GM12873 (cell line): ENCODE measurements at regions not wholly inside any gene's neighbourhood (a gene's known extent, or its start where the extent isn't known, plus 50 kb on each side); places are given as distances from the start of the nearest gene placed in this dataset.

Experiments
- TF ChIP-seq, protein P1 (sequence below): IDR thresholded peaks from 2 replicates; pipeline ENCODE4 v1.5.1; 2012; ENCODE audit warnings: low read depth, mild to moderate bottlenecking, moderate library complexity, low read length, control low read depth; ENCODE audit not compliant: insufficient read depth; ENCODE audit errors: missing control alignments

DNA sequence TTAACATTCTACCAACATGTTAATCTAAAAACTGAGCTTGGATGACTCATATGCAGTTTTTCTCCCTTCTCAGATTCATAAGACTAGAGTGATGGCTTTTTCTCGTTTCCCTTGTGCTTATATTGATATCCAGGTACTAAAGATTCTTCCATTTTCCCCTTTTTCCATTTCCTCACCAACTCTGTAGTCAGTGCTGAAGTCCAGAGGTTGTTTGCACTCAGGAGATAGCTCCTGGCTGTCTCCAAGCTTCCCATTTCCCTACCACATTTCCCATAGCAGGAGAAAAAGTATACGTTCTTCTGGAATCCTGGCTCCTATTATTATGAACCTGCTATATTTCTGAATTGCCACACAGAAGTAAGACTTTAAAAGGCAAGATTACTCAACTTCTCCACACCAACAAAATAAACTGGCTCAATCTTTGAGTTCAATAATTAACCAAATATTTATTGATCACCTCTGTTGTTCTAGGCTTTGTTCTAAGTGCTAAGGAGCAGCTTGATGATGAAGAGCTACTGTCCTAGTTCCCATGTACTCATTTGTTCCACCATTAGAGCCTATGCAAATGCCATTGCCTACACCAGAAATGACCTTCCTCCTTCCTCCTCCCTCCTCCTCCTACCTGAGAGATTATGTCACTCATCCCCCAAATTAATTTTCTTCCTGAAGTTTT is 454.4 kb upstream of the RPS6KA3 start:
- TF ChIP-seq, protein P1, sequence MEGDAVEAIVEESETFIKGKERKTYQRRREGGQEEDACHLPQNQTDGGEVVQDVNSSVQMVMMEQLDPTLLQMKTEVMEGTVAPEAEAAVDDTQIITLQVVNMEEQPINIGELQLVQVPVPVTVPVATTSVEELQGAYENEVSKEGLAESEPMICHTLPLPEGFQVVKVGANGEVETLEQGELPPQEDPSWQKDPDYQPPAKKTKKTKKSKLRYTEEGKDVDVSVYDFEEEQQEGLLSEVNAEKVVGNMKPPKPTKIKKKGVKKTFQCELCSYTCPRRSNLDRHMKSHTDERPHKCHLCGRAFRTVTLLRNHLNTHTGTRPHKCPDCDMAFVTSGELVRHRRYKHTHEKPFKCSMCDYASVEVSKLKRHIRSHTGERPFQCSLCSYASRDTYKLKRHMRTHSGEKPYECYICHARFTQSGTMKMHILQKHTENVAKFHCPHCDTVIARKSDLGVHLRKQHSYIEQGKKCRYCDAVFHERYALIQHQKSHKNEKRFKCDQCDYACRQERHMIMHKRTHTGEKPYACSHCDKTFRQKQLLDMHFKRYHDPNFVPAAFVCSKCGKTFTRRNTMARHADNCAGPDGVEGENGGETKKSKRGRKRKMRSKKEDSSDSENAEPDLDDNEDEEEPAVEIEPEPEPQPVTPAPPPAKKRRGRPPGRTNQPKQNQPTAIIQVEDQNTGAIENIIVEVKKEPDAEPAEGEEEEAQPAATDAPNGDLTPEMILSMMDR, result no peak

DNA sequence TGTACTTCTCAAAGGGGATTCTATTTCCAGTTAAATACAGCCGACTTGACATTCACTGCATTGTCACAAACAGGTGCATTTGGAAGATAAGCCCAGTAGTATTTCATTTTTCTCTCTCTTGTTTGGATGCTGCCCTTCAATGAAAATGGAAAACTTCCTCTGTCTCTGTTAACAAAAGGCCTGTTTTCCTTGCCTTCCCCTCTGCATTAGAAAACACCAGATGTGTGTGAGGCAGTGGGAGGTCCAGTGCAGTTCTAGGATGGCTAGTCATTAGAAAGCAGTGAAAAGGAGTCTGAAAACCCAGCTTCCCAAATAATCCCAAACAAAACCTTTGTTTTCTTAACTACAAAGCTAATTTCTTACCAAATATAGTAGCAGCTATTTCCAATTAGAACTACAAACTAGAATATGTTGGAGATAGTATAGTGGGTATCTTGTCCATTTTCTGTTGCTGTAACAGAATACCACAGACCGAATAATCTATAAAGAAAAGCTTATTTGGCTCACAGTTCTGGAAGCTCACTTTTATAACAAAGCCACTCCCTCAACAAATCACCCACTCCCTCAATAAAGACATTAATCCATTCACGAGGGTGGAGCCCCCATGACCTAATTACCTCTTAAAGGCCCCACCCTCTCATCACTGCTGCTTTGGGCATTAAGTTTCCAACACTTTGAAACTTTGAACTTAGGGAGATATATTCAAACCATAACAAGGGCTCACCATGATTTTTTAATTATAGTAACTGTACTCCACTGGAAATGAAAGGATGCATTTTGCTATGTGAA is 452.1 kb upstream of the RPS6KA3 start:
- TF ChIP-seq, protein P1, result no peak

DNA sequence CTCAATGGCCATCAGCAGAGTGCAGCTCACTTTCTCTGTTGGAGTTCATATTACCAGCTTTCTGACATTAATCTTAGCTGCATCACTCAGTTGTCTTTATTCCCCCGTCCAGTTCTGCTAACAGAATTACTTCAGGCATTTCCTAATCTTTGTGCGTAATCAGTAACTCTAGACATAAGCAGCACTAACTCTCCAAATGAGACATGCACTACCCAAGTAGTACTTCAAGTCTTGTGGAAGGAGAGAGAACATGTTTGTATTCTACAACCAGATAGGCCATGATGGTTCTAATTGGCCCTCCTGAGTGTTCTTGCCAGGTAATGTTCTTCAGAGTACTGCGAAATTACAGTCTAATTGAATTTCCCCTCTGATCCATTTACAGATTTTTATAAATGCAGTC is 448.5 kb upstream of the RPS6KA3 start:
- TF ChIP-seq, protein P1, result no peak

DNA sequence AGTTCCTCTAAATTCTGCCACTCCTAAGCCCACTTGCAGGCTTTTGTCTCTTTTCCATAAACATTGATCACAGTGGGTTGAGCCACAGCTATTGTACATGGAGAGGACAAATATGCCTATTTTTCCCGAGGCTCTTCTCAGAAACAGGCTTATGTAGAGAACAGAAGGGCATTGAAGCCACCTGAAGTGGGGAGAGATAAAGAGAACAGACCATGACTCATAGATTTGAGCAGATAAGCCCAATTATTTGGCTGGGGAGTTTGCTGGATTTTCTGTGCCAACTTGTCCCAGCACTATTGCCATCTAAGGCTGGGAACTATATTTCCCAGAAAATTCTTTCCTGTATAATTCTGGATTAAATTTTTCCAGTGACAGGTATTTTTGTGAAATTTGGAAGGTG is 446.1 kb upstream of the RPS6KA3 start:
- TF ChIP-seq, protein P1, result no peak

DNA sequence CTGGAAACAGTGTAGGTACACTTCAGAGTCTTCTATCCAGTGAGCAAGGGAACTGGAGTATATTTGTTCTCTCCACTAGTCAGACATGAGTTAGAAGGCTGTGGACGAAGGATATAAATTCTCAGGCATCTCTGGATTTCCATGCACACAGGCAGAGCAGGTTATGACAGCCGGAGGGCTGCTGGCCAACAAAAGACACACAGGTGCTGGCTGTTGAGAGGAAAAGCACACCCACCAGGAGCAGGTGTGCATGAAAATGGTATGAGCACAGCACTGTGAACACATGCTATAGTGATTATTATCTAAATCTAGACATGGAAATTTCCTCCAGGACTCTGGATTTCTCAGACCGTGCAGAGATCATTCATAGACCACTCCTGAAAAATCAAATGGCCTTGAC is 444.7 kb upstream of the RPS6KA3 start:
- TF ChIP-seq, protein P1, result no peak

DNA sequence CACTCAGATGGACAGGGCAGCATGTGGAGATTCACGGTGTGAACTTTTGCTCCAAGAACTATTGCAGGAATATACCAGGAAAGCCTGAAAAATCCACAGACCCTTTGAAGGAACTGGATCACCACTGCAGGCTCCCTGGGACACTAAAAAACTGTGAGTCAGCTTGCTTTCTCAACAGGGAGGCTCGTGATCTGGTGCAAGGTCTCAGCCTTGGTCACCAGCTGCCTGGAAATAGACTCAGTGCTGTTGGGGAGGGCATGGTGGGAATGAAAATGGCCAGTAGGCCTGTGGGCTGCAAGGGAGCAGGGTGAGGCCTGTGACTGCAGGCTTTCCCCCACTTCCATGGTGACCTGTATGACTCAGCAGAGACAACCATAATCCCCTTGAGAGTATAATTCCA is 426.4 kb upstream of the RPS6KA3 start:
- TF ChIP-seq, protein P1, result no peak

DNA sequence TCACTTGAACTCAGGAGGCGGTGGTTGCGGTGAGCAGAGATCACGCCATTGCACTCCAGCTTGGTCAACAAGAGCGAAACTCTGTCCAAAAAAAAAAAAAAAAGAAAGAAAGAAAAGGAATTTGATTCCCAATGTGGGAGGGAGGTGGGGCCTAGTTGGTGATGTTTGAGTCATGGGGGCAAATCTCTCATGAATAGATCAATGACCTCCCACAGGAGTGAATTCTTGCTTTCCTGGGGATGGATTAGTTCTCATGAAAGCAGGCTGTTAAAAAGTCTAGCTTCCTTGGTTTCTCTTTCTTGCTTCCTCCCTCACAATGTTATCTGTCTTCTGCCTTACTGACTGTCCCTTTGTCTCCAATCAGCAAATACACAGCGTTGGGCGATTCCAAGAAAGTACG is 419.5 kb upstream of the RPS6KA3 start:
- TF ChIP-seq, protein P1, result no peak
